HCT116 (cell line): ENCODE measurements at regions not wholly inside any gene's neighbourhood (a gene's known extent, or its start where the extent isn't known, plus 50 kb on each side); places are given as distances from the start of the nearest gene placed in this dataset.

Experiments used
- ATAC-seq: fragments of 200-7000 bp; cut with Tn5 transposase; 2 replicates; pipeline ENCODE4 v1.9.1; 2020; ENCODE audit warnings: mild to moderate bottlenecking, moderate library complexity
- BruUV-seq: library from RNA; stranded (reverse); fragments of 400-500 nt; replicated peaks from 2 replicates; lab custom pipeline; 2021; lab: Mats Ljungman, UMichigan
- CTCF ChIA-PET: fragments of 300-600 bp; sonication (Branson Sonifier 250); formaldehyde crosslinking; loops from one replicate; lab custom pipeline; 2021; ENCODE audit warnings: antibody characterized with exemption; lab: Charles Lee
- POLR2A ChIA-PET: fragments of 300-600, 350-600 bp; sonication (Branson Sonifier 250); formaldehyde crosslinking; loops from one replicate; lab custom pipeline; 2021; ENCODE audit warnings: antibody characterized with exemption; lab: Charles Lee
- RAD21 ChIA-PET, 2 experiments: fragments of 300-600 bp; sonication (Branson Sonifier 250); formaldehyde crosslinking; loops; one replicate each; lab custom pipeline; 2023; ENCODE audit warnings: low total read pairs in 2 of 2; ENCODE audit not compliant: uncharacterized antibody in 2 of 2, unreplicated experiment in 2 of 2, low non-redundant PET in 1 of 2; lab: Charles Lee
- DNase-seq: peaks from one replicate; pipeline ENCODE4 v3.0.0-alpha.2; 2010; ENCODE audit warnings: low read depth, low spot score
- H2AFZ ChIP-seq: fragments of 200-600 bp; shearing (Covaris generic), sonication (generic); 2 replicates; pipeline ENCODE4 v1.6.1; 2017; ENCODE audit warnings: low read depth, mixed run types, mixed read lengths, antibody characterized with exemption, low read length; ENCODE audit not compliant: poor library complexity, severe bottlenecking
- H3K27ac ChIP-seq: 2 replicates; pipeline ENCODE4 v1.5.1; 2012; ENCODE audit warnings: low read depth, low read length
- H3K27me3 ChIP-seq: fragments of 200-600 bp; sonication (generic); 2 replicates; pipeline ENCODE4 v1.6.1; 2016; ENCODE audit warnings: mixed run types, low read length, mixed read lengths; ENCODE audit not compliant: insufficient read depth
- H3K36me3 ChIP-seq, 2 experiments: fragments of 200-500 bp in 1 of 2; fragments of 200-600 bp in 1 of 2; sonication (Bioruptor generic) in 1 of 2; sonication (generic) in 1 of 2; 2 replicates each; pipeline versions ENCODE4 v1.5.1 to v1.6.1; 2014 to 2016; ENCODE audit warnings: low read length in 2 of 2, inconsistent platforms in 1 of 2, mixed read lengths in 1 of 2, mixed run types in 1 of 2; ENCODE audit not compliant: insufficient read depth in 2 of 2, control insufficient read depth in 1 of 2
- H3K4me1 ChIP-seq, 2 experiments: fragments of 200-600 bp in 1 of 2; sonication (generic) in 1 of 2; 2 replicates each; pipeline versions ENCODE4 v1.5.1 to v1.6.1; 2012 to 2017; ENCODE audit warnings: low read length in 2 of 2, inconsistent platforms in 1 of 2, mild to moderate bottlenecking in 1 of 2, mixed read lengths in 1 of 2, mixed run types in 1 of 2, moderate library complexity in 1 of 2; ENCODE audit not compliant: insufficient read depth in 2 of 2, control insufficient read depth in 1 of 2
- H3K4me2 ChIP-seq: fragments of 200-600 bp; sonication (generic); 2 replicates; pipeline ENCODE4 v1.6.1; 2017; ENCODE audit warnings: mixed run types, low read length, mixed read lengths
- H3K4me3 ChIP-seq, 2 experiments: fragments of 200-600 bp in 1 of 2; sonication (generic) in 1 of 2; replicated peaks in 1 of 2; 2 replicates each; pipeline ENCODE4 v1.5.1; 2011 to 2016; ENCODE audit warnings: low read length in 2 of 2, control low read depth in 1 of 2, low read depth in 1 of 2, mild to moderate bottlenecking in 1 of 2, mixed read lengths in 1 of 2, mixed run types in 1 of 2
- H3K79me2 ChIP-seq: fragments of 200-600 bp; sonication (generic); 2 replicates; pipeline ENCODE4 v1.6.1; 2017; ENCODE audit warnings: mild to moderate bottlenecking, mixed run types, low read length, moderate library complexity, mixed read lengths; ENCODE audit not compliant: insufficient read depth
- H3K9ac ChIP-seq: fragments of 200-600 bp; sonication (generic); 2 replicates; pipeline ENCODE4 v1.6.1; 2016; ENCODE audit warnings: low read length, mixed read lengths
- H3K9me2 ChIP-seq: fragments of 200-600 bp; sonication (generic), shearing (Covaris generic); 2 replicates; pipeline ENCODE4 v1.6.1; 2017; ENCODE audit warnings: mixed run types, mild to moderate bottlenecking, moderate library complexity; ENCODE audit not compliant: insufficient read depth
- H3K9me3 ChIP-seq, 2 experiments: fragments of 200-500 bp in 1 of 2; fragments of 200-600 bp in 1 of 2; sonication (Bioruptor generic) in 1 of 2; sonication (generic) in 1 of 2; 2 replicates each; pipeline ENCODE4 v1.6.1; 2014 to 2017; ENCODE audit warnings: low read length in 2 of 2, mixed read lengths in 2 of 2, inconsistent platforms in 1 of 2, low read depth in 1 of 2, mild to moderate bottlenecking in 1 of 2, mixed run types in 1 of 2, moderate library complexity in 1 of 2; ENCODE audit not compliant: control insufficient read depth in 1 of 2, insufficient read depth in 1 of 2
- H4K20me1 ChIP-seq: fragments of 200-600 bp; sonication (generic), shearing (Covaris generic); 2 replicates; pipeline ENCODE4 v1.6.1; 2017; ENCODE audit warnings: mixed run types, mild to moderate bottlenecking, moderate library complexity; ENCODE audit not compliant: insufficient read depth
- CEBPB ChIP-seq: IDR thresholded peaks from 2 replicates; pipeline ENCODE4 v1.6.1; 2012; ENCODE audit warnings: low read depth
- CTCF ChIP-seq, 3 experiments: fragments of 200-600 bp in 1 of 3; sonication (generic) in 1 of 3; IDR thresholded peaks in 2 of 3; conservative IDR thresholded peaks in 1 of 3; 2 replicates each; pipeline ENCODE4 v1.5.1; 2012 to 2017; ENCODE audit warnings: low read depth in 2 of 3, low read length in 2 of 3, antibody characterized with exemption in 1 of 3, borderline replicate concordance in 1 of 3, control low read depth in 1 of 3, mild to moderate bottlenecking in 1 of 3, mixed read lengths in 1 of 3, mixed run types in 1 of 3, moderate library complexity in 1 of 3; ENCODE audit not compliant: insufficient read depth in 1 of 3
- EGR1 ChIP-seq: IDR thresholded peaks from 2 replicates; pipeline ENCODE4 v1.6.1; 2012; ENCODE audit warnings: low read depth
- ELF1 ChIP-seq: IDR thresholded peaks from 2 replicates; pipeline ENCODE4 v1.6.1; 2012; ENCODE audit warnings: low read depth, borderline replicate concordance
- EZH2phosphoT487 ChIP-seq: fragments of 200-600 bp; IDR thresholded peaks from 2 replicates; pipeline ENCODE4 v1.6.1; 2018; ENCODE audit warnings: antibody characterized with exemption, borderline replicate concordance
- FOSL1 ChIP-seq: IDR thresholded peaks from 2 replicates; pipeline ENCODE4 v1.6.1; 2012; ENCODE audit warnings: low read depth
- JUND ChIP-seq: IDR thresholded peaks from 2 replicates; pipeline ENCODE4 v1.6.1; 2012
- POLR2A ChIP-seq: IDR thresholded peaks from 2 replicates; pipeline ENCODE4 v1.7.0; 2011; ENCODE audit warnings: borderline replicate concordance; ENCODE audit not compliant: insufficient read depth, insufficient read length; ENCODE audit errors: extremely low read depth
- POLR2AphosphoS5 ChIP-seq: IDR thresholded peaks from 2 replicates; pipeline ENCODE4 v1.6.1; 2011; ENCODE audit warnings: mild to moderate bottlenecking, low read depth, low read length, moderate library complexity
- RAD21 ChIP-seq: IDR thresholded peaks from 2 replicates; pipeline ENCODE4 v1.6.1; 2012; ENCODE audit warnings: low read depth, mild to moderate bottlenecking
- REST ChIP-seq: IDR thresholded peaks from 2 replicates; pipeline ENCODE4 v1.6.1; 2012; ENCODE audit warnings: low read depth
- SIN3A ChIP-seq: IDR thresholded peaks from 2 replicates; pipeline ENCODE4 v1.6.1; 2012; ENCODE audit warnings: low read depth
- SP1 ChIP-seq: IDR thresholded peaks from 2 replicates; pipeline ENCODE4 v1.6.1; 2012; ENCODE audit warnings: low read depth
- SRF ChIP-seq: IDR thresholded peaks from 2 replicates; pipeline ENCODE4 v1.6.1; 2012; ENCODE audit warnings: low read depth
- TCF7L2 ChIP-seq: IDR thresholded peaks from 2 replicates; pipeline ENCODE4 v1.7.0; 2011; ENCODE audit warnings: borderline replicate concordance, inconsistent platforms; ENCODE audit not compliant: insufficient read depth, insufficient read length; ENCODE audit errors: extremely low read depth
- ZNF274 ChIP-seq: fragments of 200-500 bp; sonication (Bioruptor generic); IDR thresholded peaks from 2 replicates; pipeline ENCODE4 v1.6.1; 2014; ENCODE audit warnings: mild to moderate bottlenecking, low read depth, low read length, inconsistent platforms
- intact Hi-C: fragments of 100-400 bp; cut with micrococcal nuclease; formaldehyde crosslinking; loops from 2 replicates; pipeline ENCODE4 v1.10.0; 2022
- TF ChIP-seq, protein P1 (sequence below): IDR thresholded peaks from 2 replicates; pipeline ENCODE4 v1.6.1; 2012
- TF ChIP-seq, protein P2 (sequence below): IDR thresholded peaks from 2 replicates; pipeline ENCODE4 v1.6.1; 2012
- TF ChIP-seq, protein P3 (sequence below): IDR thresholded peaks from 2 replicates; pipeline ENCODE4 v1.6.1; 2011; ENCODE audit warnings: mild to moderate bottlenecking, low read length, moderate library complexity; ENCODE audit not compliant: insufficient replicate concordance; ENCODE audit errors: extremely low read depth

GRCh38 chr4:162981823-162982222 lies 184.9 kb downstream of the NAF1 start:
- Histone ChIP-seq H3K4me3 (no peak overlapping the region), H2AFZ (no peak overlapping the region), H3K27me3 (no peaks in the 10 kb centered on the region), H3K9me2 (no peaks in the 10 kb centered on the region), H3K27ac (no peak overlapping the region), H3K4me1 (no peaks in the 10 kb centered on the region), H3K9me3 (no peaks in the 10 kb centered on the region), H3K4me2 (no peak overlapping the region), H4K20me1 (no peaks in the 10 kb centered on the region), H3K79me2 (no peaks in the 10 kb centered on the region), H3K9ac (no peak overlapping the region), H3K36me3 (no peaks in the 10 kb centered on the region)
- TF ChIP-seq, protein P1, sequence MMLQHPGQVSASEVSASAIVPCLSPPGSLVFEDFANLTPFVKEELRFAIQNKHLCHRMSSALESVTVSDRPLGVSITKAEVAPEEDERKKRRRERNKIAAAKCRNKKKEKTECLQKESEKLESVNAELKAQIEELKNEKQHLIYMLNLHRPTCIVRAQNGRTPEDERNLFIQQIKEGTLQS: no peak
- TF ChIP-seq EGR1 (no peak), SP1 (no peak), FOSL1 (no peak), CEBPB (no peak), POLR2AphosphoS5 (no peak), ELF1 (no peak), SIN3A (no peak), RAD21 (no peak), EZH2phosphoT487 (no peak), ZNF274 (no peak), REST (no peak), CTCF (IDR thresholded peaks at IDR 0.05 in 2 of 3, conservative IDR thresholded peaks at IDR 0.05 in 1 of 3; ENCODE audit: borderline replicate concordance in 1 of 3, insufficient read depth in 1 of 3, low read depth in 2 of 3, low read length in 2 of 3) (no peak), SRF (no peak), TCF7L2 (no peak), JUND (no peak), POLR2A (no peak)
- TF ChIP-seq, protein P2, sequence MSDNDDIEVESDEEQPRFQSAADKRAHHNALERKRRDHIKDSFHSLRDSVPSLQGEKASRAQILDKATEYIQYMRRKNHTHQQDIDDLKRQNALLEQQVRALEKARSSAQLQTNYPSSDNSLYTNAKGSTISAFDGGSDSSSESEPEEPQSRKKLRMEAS: no peak
- TF ChIP-seq, protein P3, sequence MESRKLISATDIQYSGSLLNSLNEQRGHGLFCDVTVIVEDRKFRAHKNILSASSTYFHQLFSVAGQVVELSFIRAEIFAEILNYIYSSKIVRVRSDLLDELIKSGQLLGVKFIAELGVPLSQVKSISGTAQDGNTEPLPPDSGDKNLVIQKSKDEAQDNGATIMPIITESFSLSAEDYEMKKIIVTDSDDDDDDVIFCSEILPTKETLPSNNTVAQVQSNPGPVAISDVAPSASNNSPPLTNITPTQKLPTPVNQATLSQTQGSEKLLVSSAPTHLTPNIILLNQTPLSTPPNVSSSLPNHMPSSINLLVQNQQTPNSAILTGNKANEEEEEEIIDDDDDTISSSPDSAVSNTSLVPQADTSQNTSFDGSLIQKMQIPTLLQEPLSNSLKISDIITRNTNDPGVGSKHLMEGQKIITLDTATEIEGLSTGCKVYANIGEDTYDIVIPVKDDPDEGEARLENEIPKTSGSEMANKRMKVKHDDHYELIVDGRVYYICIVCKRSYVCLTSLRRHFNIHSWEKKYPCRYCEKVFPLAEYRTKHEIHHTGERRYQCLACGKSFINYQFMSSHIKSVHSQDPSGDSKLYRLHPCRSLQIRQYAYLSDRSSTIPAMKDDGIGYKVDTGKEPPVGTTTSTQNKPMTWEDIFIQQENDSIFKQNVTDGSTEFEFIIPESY: no peak
- POLR2A ChIA-PET: no interaction called here
- CTCF ChIA-PET: no interaction called here
- intact Hi-C loops: no loop called here
- ATAC-seq (no peak), DNase-seq (no peak)
- no TSS peak for BruUV-seq
- RAD21 ChIA-PET: no interaction called here
